ENCODE measurements at regions not wholly inside any gene's neighbourhood (a gene's known extent, or its start where the extent isn't known, plus 50 kb on each side); places are given as distances from the start of the nearest gene placed in this dataset.

- DNase-seq = no peak
These were observed 300.4 kb upstream of the STT3B start for GRCh38 chr3:31232055-31233025.

GRCh38 chr3:31234145-31234544 lies 298.6 kb upstream of the STT3B start:
- no peak for DNase-seq

- DNase-seq = no peak
These were observed 297.5 kb upstream of the STT3B start for GRCh38 chr3:31235062-31235700.

- DNase-seq = no peak
These were observed 294.8 kb upstream of the STT3B start for GRCh38 chr3:31237887-31238286.

- no peak for DNase-seq
These were observed 292.7 kb upstream of the STT3B start for GRCh38 chr3:31240013-31240412.

GRCh38 chr3:31240466-31240865 lies 292.3 kb upstream of the STT3B start:
- no peak for DNase-seq

GRCh38 chr3:31240874-31241273 lies 291.9 kb upstream of the STT3B start:
- DNase-seq = no peak

- DNase-seq = no peak
These were observed 291.2 kb upstream of the STT3B start for GRCh38 chr3:31241533-31241932.

- no peak for DNase-seq
These were observed 290.4 kb upstream of the STT3B start for GRCh38 chr3:31242026-31242960.

GRCh38 chr3:31244929-31245817 lies 287.6 kb upstream of the STT3B start:
- DNase-seq = no peak

- no peak for DNase-seq
These were observed 286.2 kb upstream of the STT3B start for GRCh38 chr3:31246293-31247062.

GRCh38 chr3:31247063-31247447 lies 285.7 kb upstream of the STT3B start:
- DNase-seq = no peak

- DNase-seq = peak; percentile 39
These were observed 284.7 kb upstream of the STT3B start for GRCh38 chr3:31247850-31248562.

GRCh38 chr3:31248563-31248992 lies 284.1 kb upstream of the STT3B start:
- no peak for DNase-seq

- no peak for DNase-seq
These were observed 283.2 kb upstream of the STT3B start for GRCh38 chr3:31249545-31249944.

GRCh38 chr3:31250116-31250777 lies 282.5 kb upstream of the STT3B start:
- DNase-seq = no peak

- DNase-seq = no peak
These were observed 281.6 kb upstream of the STT3B start for GRCh38 chr3:31251083-31251482.

GRCh38 chr3:31252216-31253185 lies 280.2 kb upstream of the STT3B start:
- no peak for DNase-seq

- DNase-seq = no peak
These were observed 278.9 kb upstream of the STT3B start for GRCh38 chr3:31253782-31254181.
